Heart left ventricle (tissue), 13 donors: ENCODE measurements at regions not wholly inside any gene's neighbourhood (a gene's known extent, or its start where the extent isn't known, plus 50 kb on each side); places are given as distances from the start of the nearest gene placed in this dataset.

ENCODE experiments used
- POLR2A ChIP-seq, 2 donors: fragments of 450-650 bp; IDR thresholded peaks; one replicate each; pipeline ENCODE4 v1.6.1; 2017; ENCODE audit warnings: antibody characterized with exemption in 2 of 2, mild to moderate bottlenecking in 2 of 2, moderate library complexity in 2 of 2
- TF ChIP-seq, protein P1 (sequence below), 12 donors: fragments of 200-600 bp; sonication (generic) in 4 of 12; IDR thresholded peaks; one replicate each; pipeline versions ENCODE4 v1.5.0 to v1.8.0; 2018 to 2022; ENCODE audit warnings: antibody characterized with exemption in 12 of 12, mild to moderate bottlenecking in 5 of 12
- donor health status: ischemic (EF 13 %, LVEDD 7.1; RV severe dilation, severe dysfunction).
- donor health status: DM: no; HTN: yes; CAD: no.
- donor health status: DM: no; HTN: no; CAD: no.
- donor health status: ischemic (EF 25% LVEDD 6.9; RV normal size, moderate dysfunction).
- donor health status: ischemic (EF 25% LVEDD 5.7; RV mildly dilated, moderate dysfunction).
- donor health status: ischemic (EF 35%, LVEDD 5.7; RV mildly dilated, moderate dysfunction).
- donor health status: nonischemic (EF 11% LVEDD 7.7; RV severe dilation, severe dysfunction).
- donor health status: DM: yes; HTN: yes; CAD: no.
- donor health status: PGD.
- donor health status: ischemic (EF 29% LVEDD 5.4; RV normal size, mild dysfunction).
- donor health status: nonischemic (EF 23%, LVEDD 6.1; RV moderate dilation, normal function).

DNA sequence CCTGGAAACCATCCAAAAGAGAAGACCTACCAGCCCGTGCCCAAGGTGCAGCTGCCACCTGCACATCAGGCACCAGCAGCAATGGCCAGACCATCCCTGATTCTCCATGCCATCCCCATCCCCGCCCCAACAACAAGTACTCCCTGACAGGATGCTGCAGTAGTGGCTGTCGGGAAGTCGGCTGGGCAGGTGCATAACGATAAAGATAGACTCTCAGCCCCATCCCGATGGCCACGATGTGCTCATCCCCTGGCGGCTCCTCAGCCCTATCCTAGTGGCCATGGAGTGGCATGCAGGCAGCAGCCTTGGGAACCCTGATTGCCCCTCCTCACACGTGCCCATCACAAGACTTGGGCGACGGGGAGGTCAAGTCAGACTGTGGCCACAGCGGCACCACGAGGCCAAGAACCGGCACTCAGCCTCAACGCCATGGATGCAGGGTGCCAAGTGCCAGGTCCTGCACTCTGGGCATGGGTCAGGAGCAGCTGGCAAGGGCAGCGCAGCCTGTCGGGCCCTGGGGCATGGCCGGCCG lies 368.8 kb upstream of the SPATA31A5 start:
- TF ChIP-seq, protein P1, sequence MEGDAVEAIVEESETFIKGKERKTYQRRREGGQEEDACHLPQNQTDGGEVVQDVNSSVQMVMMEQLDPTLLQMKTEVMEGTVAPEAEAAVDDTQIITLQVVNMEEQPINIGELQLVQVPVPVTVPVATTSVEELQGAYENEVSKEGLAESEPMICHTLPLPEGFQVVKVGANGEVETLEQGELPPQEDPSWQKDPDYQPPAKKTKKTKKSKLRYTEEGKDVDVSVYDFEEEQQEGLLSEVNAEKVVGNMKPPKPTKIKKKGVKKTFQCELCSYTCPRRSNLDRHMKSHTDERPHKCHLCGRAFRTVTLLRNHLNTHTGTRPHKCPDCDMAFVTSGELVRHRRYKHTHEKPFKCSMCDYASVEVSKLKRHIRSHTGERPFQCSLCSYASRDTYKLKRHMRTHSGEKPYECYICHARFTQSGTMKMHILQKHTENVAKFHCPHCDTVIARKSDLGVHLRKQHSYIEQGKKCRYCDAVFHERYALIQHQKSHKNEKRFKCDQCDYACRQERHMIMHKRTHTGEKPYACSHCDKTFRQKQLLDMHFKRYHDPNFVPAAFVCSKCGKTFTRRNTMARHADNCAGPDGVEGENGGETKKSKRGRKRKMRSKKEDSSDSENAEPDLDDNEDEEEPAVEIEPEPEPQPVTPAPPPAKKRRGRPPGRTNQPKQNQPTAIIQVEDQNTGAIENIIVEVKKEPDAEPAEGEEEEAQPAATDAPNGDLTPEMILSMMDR (IDR thresholded peaks at IDR 0.05) = no peak
- TF ChIP-seq POLR2A (IDR thresholded peaks at IDR 0.05) = no peak
